NCI-H128 (cell line): ENCODE measurements at regions not wholly inside any gene's neighbourhood (a gene's known extent, or its start where the extent isn't known, plus 50 kb on each side); places are given as distances from the start of the nearest gene placed in this dataset.
"Not testable (repeated sequence)": the region's sequence is repeated elsewhere in the genome, so short reads cannot be mapped to it uniquely, and the experiment has no call there.

Experiments used
- DNase-seq: peaks from one replicate; lab custom pipeline; 2025; ENCODE audit not compliant: unreplicated experiment; lab: John Stamatoyannopoulos, UW

DNA sequence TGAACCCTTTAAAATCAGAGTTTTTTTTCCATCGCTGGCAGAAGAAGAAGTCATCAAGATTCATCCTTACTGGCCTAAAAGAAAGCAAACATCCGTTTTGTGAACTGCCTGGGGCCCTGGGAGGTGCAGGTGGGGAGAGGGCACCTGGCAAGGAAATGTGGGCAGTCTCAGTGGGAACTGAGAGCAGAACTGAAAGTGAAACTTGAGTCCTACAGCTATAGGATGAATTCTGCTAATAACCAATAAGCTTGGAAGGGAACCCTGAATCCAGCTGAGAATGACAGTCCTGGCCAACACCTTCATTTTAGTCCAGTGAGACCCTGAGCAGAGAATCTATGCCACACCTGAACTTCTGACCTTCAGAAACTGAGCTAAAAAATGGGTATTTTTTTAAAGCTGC lies 130.1 kb upstream of the ASCC3 start:
- DNase-seq = no peak

DNA sequence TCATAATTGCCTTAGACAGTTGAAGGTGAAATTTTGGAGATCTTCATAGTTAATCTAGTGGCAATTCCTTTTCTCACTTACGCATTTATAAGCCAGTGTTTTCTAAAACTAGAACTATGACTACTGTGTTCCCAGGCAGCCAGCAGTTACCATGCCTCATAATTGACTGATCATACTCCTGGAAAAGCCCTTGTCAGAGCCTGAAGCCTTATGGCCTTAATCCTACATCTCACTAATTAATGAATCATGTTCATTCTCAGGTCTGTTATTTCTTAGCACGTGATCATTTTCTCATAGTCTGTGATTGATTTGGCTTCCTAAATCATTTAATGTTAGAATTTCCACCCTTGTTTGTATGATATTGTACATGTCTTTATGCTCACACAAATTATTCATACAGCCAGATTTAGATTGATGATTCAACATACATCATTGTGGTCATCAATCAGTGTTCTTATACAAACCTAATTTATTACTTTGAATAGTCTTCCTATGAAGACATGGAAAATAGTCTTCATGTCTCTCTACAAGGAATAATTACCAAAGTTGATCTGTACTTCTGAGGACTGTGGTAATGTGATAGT lies 132.6 kb upstream of the ASCC3 start:
- DNase-seq = no peak

DNA sequence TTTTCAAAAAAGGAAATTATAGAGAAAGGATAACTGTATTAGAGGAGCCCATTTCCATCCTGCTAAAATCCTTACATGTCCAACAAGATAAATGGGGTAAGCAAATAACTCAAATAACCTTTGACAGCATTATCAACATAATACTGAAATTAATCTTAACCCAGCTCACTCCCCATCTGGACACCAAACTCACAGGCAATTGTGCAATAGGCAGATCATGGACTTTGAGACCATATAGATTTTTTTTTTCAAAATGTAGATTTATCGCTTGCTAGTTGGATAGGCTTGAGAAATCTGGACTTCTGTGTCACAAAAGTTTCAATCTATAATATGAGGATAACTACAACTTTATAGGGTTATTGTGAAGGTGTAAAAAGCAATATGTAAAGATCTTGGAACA lies 134.4 kb upstream of the ASCC3 start:
- no peak for DNase-seq

DNA sequence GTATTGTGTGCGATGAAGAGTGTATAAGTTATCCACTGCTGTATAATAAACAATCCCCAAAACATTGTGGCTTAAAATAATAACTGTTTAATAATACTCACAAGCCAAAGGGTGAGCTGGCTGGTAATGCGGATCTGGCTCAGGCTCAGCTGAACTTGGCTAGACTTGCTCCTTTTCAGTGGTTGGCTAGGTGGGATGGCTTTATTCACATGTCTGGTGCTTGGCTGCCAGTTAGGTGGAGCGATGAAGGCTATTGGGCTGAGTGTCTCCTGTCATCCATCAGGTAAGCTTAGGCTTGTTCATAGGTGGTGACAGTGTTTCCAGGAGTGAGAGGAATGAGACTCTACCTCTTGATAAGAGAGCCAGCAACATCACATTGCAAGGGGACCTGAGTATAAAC lies 135.0 kb upstream of the ASCC3 start:
- no peak for DNase-seq

DNA sequence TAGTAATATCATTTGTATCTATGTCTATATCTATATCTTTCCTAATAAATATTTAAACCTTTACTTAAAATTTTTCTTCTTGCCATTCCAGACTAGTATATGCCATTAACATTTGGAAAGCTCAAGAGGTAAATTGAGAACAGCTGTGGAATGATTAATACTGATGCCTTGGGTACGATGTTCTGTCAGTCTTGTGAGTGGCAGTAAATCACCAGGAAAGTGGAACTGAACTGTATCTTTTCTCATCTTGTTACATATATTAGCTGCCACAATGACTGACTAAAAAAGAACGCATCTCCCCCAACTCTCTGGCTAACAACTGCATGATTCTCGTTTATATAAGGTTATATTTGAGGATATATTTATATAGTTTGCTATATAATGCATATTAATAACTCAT lies 137.0 kb upstream of the ASCC3 start:
- no peak for DNase-seq

DNA sequence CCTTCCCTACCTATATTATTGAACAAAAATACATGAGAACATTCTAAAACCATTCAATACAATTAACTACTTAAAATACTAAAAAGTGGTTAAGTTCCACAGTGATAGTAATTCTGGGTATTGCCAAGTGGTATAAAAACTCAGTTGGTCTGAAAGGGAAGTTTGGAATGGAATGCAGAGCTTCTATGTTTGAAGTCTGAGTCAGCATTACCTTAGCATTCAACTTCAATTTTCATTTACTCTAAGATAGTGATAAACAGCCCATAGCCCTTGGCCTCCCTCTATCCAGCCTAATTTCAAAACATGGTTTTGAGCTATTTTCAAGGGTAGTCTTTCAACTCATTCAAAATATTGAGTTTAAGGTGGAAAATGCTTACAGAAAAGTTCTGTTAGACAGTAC lies 140.4 kb upstream of the ASCC3 start:
- DNase-seq = no peak

DNA sequence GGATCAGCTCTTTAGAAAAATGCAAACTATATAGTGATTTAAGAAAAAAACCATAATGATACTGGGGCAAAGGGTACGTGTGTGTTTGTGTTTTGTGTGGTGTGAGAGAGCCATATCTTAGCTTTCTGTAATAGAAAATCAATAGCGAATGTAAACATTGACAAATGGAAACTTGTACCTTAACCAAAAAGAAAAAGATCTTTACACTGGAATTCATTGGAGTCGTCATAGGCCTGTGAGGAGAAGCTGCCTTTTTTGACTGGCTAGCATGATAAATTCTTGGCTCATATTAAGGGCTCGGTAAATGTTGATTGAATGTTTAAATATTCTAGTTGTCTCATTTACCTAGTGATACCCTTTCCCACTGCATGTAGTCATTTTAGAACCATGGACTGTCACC lies 161.8 kb upstream of the ASCC3 start:
- DNase-seq = no peak

DNA sequence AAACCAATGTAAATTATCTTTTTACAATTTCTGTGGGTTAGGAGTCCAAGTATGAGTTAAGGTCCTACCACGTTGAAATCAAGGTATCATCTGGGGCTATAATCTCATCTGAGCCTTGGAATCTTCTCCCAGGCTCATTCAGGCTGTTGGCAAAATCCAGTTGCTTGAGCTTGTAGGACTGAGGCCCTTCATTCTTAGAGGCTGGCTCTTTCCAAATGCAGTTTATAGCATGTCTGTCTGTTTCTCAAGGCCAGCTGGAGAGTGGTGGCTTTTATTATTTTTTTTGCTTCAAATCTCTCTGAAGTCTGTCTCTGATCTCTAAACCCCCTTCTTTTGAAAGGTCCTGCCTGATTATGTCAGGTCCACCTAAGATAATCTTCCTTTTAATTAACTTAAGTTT lies 177.2 kb upstream of the ASCC3 start:
- DNase-seq = no peak

DNA sequence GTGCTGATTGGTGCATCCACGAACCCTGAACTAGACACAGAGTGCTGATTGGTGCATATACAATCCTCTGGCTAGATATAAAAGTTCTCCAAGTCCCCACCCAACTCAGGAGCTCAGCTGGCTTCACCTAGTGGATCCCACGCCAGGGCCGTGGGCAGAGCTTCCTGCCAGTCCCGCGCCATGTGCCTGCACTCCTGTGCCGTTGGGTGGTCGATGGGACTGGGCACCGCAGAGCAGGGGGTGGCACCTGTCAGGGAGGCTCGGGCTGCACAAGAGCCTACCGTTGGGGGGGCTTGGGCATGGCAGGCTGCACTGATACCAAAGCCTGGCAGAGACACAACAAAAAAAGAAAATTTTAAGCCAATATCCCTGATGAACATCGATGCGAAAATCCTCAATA lies 185.4 kb upstream of the ASCC3 start:
- DNase-seq = no peak

DNA sequence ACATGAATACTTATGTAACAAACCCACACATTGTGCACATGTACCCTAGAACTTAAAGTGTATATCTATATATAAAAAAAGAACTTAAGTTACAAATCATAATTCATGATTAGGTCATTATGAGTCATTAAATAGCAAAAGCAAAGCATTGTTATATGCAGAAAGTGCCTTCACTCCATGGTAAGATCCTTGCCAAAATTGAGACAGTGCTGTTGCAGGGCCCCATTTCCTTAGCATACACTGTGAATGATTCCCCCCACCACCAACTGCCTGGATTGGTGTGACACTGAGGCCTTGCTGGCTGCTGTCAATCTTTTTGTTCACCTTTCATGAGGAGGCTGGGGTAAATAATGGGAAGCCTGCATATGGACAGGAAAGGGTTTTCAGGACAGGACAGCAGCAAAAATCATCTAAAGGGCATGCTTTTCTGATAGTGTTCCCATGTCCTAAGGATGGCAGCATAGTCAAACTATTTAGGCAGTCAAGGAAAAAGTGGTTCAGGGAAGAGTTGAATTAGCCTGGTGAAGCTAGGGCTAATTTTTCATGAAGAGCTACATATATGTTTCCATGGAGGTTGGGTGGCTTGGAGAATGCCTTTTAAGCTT lies 188.2 kb upstream of the ASCC3 start:
- no peak for DNase-seq

DNA sequence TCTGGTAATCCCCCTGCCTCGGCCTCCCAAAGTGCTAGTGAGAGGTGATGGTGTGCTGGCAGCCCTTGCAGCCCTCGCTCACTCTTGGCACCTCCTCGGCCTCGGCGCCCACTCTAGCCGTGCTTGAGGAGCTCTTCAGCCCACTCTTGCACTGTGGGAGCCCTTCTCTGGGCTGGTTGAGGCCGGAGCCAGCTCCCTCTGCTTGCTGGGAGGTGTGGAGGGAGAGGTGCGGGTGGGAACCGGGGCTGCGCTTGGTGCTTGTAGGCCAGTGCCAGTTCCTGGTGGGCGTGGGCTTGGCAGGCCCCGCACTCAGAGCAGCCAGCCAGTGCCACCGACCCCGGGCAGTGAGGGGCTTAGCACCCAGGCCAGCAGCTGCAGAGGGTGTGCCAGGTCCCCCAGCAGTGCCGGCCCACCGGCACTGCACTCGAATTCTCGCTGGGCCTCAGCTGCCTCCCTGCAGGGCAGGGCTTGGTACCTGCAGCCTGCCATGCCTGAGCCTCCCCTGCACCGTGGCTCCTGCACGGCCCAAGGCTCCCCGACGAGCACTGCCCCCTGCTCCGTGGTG lies 189.0 kb upstream of the ASCC3 start:
- DNase-seq = no peak

DNA sequence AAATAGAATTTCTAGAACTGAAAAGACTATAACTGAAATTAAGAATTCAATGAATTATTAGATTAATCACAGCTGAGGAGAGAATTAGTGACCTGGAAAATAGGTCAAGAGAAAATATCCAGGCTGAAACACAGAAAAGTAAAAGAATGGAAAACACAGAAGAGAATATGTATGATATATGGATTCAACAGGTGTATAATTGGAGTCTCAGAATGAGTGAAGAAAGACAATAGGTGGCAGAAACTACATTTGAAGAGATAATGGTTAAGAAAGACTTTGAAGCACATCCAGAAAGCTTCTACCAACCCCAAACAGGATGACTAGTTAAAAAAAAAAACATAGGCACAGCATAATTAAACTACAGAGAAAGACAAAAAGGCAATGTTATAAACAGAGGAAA lies 196.2 kb upstream of the ASCC3 start:
- no peak for DNase-seq

DNA sequence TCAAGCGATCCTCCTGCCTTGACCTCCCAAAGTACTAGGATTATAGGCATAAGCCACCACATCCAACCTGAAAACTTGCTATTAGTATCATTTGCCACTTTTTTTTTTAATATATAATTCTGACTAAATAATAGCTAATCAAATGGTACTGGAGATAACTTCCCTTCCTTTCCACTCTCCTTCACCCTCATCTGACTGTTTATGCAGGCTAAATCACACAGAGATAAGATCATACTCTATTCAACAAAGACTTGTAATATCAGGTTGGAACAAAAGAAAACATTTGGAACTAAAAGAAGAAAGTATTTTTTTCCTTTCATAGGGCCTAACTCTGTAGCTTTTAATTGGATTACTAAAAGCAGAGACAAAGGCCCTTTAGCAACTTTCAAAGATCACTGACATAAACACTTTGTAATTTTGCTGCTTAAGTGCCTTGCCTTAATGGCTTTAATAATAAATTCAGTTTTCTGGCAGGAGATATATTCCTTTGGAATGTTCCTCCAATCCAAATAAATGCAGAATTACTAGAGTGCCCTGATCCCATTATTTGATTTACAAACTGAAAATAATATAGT lies 198.7 kb upstream of the ASCC3 start:
- DNase-seq = no peak

DNA sequence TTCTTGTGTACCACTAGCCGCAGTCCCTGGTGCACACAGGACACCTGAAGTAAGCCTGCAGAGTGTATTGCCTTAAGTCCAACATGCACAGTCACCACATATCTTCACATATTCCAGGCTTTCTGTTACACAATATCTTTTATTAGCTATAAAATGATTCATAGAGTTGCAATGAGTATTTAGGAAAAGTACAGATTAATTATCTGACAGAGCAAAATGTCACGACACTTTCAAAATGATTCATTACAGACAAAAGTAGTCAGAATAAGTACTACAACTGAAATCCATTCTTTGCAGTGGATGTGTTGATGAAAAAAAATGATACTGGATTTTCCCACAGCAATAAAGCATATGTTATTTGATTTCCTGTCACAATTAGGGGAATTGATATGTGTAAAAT lies 199.5 kb upstream of the ASCC3 start:
- DNase-seq = no peak

DNA sequence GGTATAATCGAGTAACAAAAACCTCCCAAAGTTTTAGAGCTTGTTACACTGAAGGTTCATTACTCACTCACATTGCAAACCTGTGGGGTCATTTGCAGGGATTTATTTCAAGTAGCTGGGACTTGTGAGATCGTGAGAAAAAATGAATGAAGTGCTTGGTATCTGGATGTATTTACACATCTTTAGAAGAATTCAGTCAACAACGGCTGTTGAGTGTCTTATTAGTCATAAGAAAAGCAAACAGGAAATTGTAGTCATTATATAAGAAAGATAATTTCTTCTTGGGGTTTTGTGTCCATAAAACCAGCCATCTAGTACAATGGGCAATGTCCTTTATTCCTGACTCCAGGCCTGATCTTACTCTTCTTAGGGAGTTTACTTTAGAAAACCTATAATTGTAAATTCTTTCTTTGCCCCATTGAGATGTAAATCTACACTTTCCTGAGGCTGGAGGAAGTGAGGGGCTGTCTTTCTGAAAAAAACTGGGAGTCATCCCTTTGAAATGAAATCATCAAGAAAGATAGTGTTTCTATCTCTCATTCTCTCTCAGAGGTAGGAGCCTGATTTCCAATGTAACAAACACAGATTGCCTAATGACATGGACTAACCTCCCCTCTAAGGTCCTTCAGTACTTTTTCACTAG lies 202.5 kb upstream of the ASCC3 start:
- DNase-seq = no peak

DNA sequence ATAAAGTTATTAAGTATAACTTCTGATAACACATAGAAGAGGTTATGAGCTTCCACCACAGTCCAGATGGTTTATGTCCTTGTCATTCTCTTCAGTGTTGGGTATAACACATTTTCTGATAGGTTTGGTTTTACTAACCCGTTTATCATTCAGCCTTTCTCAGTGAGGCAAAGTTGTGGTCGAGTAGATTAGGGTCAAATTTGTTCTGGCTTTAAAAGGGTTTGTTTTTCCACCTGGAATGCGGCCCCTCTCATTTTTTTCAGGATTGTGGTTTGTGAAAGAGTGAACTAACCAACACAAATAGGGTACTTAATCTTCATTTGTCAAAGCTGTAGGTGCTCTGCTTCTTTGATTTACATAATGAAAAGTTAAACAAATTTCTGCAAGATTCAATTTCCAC lies 204.2 kb upstream of the ASCC3 start:
- DNase-seq = no peak

DNA sequence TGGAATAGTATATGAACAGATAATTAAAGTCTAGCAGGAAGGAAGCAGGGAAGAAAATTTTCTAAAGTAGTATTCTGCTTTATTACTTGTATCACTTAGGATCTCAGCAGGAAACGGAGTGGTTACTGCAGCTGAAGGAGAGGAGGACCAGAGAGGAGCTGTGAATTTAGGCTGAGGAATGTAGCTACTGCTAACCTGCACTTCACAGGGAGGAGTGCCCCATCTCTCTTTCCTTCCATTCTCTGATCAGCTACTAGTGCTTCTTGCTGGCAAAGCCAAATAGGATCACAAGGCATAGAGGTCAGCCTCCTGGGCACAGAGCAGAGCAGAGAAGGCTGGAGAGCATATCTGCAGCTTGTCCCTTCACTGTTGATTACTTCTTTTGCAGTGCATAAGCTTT lies 205.3 kb upstream of the ASCC3 start:
- no peak for DNase-seq

DNA sequence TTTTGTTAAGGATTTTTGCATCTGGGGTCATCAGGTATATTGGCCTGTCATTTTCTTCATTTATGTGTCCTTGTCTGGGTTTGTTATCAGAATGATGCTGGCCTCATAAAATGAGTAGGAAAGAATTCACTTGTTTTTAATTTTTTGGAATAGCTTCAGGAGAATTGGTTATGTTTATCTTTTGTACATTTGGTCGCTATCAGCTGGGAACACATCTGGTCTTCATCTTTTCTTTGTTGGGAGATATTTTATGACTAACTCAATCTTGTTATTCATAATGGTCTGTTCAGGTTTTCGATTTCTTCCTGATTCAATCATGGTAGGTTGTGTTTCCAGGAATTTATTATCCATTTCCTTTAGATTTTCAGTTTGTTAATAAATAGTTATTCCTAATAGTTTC lies 207.5 kb upstream of the ASCC3 start:
- no peak for DNase-seq

DNA sequence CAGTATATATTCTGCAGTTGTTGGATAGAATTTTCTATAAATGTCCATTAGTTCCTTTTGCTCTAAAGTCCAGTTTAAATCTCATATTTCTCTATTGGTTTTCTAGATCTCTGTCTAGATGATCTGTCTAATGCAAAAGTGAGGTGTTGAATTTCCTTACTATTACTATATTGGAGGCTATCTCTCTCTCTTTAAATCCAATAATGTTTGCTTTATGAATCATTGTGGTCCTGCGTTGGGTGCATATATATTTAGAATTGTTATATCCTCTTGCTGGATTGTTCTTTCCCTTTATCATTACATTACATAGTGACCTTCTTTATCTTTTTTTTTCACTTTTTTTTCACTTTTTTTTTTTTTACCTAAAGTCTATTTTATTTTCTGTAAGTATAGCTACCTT lies 208.5 kb upstream of the ASCC3 start:
- DNase-seq = no peak

DNA sequence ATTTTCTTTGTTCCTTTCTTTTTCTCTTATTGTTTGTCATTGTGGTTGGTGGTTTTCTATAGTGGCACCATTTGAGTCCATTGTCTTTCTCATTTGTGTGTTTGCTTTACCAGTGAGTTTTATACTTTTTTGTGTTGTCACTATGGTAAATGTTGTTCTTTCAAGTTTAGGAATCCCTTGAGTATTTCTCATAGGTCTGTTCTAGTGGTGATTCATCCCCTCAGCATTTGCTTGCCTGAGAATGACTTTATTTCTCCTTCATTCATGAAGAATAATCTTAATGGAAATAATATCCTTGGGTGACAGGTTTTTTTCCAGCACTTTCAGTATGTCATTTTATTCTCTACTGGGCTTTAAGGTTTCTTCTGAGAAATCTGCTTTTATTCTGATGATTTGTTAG lies 209.2 kb upstream of the ASCC3 start:
- DNase-seq = no peak

DNA sequence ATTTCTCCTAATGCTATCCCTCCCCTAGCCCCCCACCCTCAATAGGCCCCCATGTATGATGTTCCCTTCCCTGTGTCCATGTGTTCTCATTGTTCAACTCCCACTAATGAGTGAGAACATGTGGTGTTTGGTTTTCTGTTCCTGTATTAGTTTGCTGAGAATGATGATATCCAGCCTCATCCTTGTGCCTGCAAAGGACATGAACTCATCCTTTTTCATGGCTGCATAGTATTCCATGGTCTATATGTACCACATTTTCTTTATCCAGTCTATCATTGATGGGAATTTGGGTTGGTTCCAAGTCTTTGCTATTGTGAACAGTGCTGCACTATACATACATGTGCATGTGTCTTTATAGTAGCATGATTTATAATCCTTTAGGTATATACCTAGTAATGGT lies 217.5 kb upstream of the ASCC3 start:
- not testable (repeated sequence) for DNase-seq

DNA sequence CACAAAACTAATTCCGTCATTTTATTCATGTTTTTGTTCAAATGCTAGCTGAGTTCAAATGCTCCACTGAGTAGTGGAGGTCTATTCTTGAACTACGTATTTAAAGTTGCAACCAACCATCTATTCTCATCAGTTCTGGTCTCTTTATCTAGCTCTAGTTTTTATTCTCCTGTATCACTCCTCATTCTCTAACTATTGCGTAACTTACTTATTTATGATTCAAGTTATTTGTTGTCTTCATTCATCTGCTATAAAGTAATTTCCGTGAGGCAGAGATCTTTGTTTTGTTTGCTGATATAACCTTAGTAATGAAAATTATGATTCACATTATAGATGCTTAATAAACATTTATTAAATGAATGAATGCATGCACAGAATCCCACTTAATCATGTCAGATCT lies 221.6 kb upstream of the ASCC3 start:
- no peak for DNase-seq
